Heart right ventricle (tissue), 16 donors: ENCODE measurements at regions not wholly inside any gene's neighbourhood (a gene's known extent, or its start where the extent isn't known, plus 50 kb on each side); places are given as distances from the start of the nearest gene placed in this dataset.
A peak's percentile ranks its signal among the peaks of the same experiment; 100 is the strongest.

Experiments used
- ATAC-seq, 8 donors: fragments of 200-7000 bp; cut with Tn5 transposase; one replicate each; pipeline ENCODE4 v1.9.1; 2020; ENCODE audit warnings: mild to moderate bottlenecking in 8 of 8, moderate library complexity in 8 of 8, moderate number of reproducible peaks in 1 of 8
- DNase-seq, 2 donors: peaks; one replicate each; pipeline ENCODE4 v3.0.0-alpha.2; 2020
- H3K27ac ChIP-seq, 10 donors: fragments of 200-600 bp; sonication (generic) in 2 of 10; one replicate each; pipeline versions ENCODE4 v1.5.0 to v1.8.0; 2020 to 2022; ENCODE audit warnings: mild to moderate bottlenecking in 3 of 10
- H3K27me3 ChIP-seq, 7 donors: fragments of 200-600 bp; one replicate each; pipeline ENCODE4 v1.8.0; 2021 to 2022; ENCODE audit warnings: mild to moderate bottlenecking in 2 of 7
- H3K36me3 ChIP-seq, 9 donors: fragments of 200-600 bp; sonication (generic) in 1 of 9; one replicate each; pipeline versions ENCODE4 v1.5.0 to v1.8.0; 2020 to 2022; ENCODE audit warnings: mild to moderate bottlenecking in 2 of 9
- H3K4me1 ChIP-seq, 9 donors: fragments of 200-600 bp; sonication (generic) in 1 of 9; one replicate each; pipeline versions ENCODE4 v1.5.0 to v1.8.0; 2020 to 2022; ENCODE audit warnings: mild to moderate bottlenecking in 4 of 9
- H3K4me3 ChIP-seq, 10 donors: fragments of 200-600 bp; sonication (generic) in 2 of 10; one replicate each; pipeline versions ENCODE4 v1.5.0 to v1.8.0; 2020 to 2022; ENCODE audit warnings: mild to moderate bottlenecking in 7 of 10, moderate library complexity in 2 of 10
- H3K9me3 ChIP-seq, 11 donors: fragments of 200-600 bp in 10 of 11; sonication (generic) in 2 of 11; one replicate each; pipeline versions ENCODE4 v1.5.0 to v1.8.0; 2013 to 2022; ENCODE audit warnings: mild to moderate bottlenecking in 2 of 11, control low read depth in 1 of 11, moderate library complexity in 1 of 11
- CTCF ChIP-seq, 9 donors: fragments of 200-600 bp; sonication (generic) in 2 of 9; IDR thresholded peaks; one replicate each; pipeline versions ENCODE4 v1.5.0 to v1.8.0; 2021 to 2022; ENCODE audit warnings: antibody characterized with exemption in 9 of 9, mild to moderate bottlenecking in 5 of 9, moderate library complexity in 1 of 9
- WGBS, 2 donors: extraction: QIAGEN DNeasy Blood & Tissue Kit; methylation state at CpG; one replicate each; pipeline ENCODE4 v1.1.7; 2013; ENCODE audit warnings: inconsistent platforms in 1 of 2; 5-methylcytosine and 5-hydroxymethylcytosine counted together
- intact Hi-C, 10 donors: fragments of 100-400 bp; cut with DNase I; formaldehyde crosslinking; loops; one replicate each; pipeline versions ENCODE4 v1.11.1 to v1.14.2; 2022
- donor health status: Arrhythmogenic right ventricular cardiomyopathy.
- donor health status: ischemic (EF 13 %, LVEDD 7.1; RV severe dilation, severe dysfunction).
- donor health status: healthy with polysubstance abuse.
- donor health status: DM: no; HTN: yes; CAD: no.
- donor health status: DM: no; HTN: no; CAD: no.
- donor health status: ischemic (EF 25% LVEDD 6.9; RV normal size, moderate dysfunction).
- donor health status: ischemic (EF 25% LVEDD 5.7; RV mildly dilated, moderate dysfunction).
- donor health status: healthy.
- donor health status: DM: yes; HTN: yes; CAD: no.
- donor health status: Ischemic cardiomyopathy.
- donor health status: ischemic (EF 35%, LVEDD 5.7; RV mildly dilated, moderate dysfunction).
- donor health status: nonischemic (EF 11% LVEDD 7.7; RV severe dilation, severe dysfunction).
- donor health status: DM: yes; HTN: yes; CAD: no.
- donor health status: PGD.
- donor health status: ischemic (EF 29% LVEDD 5.4; RV normal size, mild dysfunction).
- donor health status: nonischemic (EF 23%, LVEDD 6.1; RV moderate dilation, normal function).

- H3K27me3 ChIP-seq: no peaks in the 10 kb centered on the region
- ATAC-seq (no peak), DNase-seq (no peak)
- 75 to 87% methylated on average over 3 of the region's 3 CpGs for WGBS, 2 donors
- H3K9me3 ChIP-seq: no peaks in the 10 kb centered on the region
- peaks cover 0 to 4% (median 0%) of the 10 kb centered on the region in 9 donors for H3K36me3 ChIP-seq
- H3K4me3 ChIP-seq: no peak overlapping the region
- no peak for TF ChIP-seq CTCF (IDR thresholded peaks at IDR 0.05)
- H3K4me1 ChIP-seq: peaks cover 10 to 97% (median 73%) of the 10 kb centered on the region in 9 donors
- H3K27ac ChIP-seq: no peak overlapping the region
- intact Hi-C loops: no loop called here
Observed at GRCh38 chr7:131015657-131015958, 281.6 kb upstream of the KLF14 start.

- peaks cover 10 to 97% (median 73%) of the 10 kb centered on the region in 9 donors for H3K4me1 ChIP-seq
- no peak for TF ChIP-seq CTCF (IDR thresholded peaks at IDR 0.05)
- no peaks in the 10 kb centered on the region for H3K27me3 ChIP-seq
- ATAC-seq: no peak
- WGBS, 2 donors: 91 to 92% methylated on average over 1 of the region's 1 CpG
- intact Hi-C loops: no loop called here
- DNase-seq: no peak
- no peak overlapping the region for H3K4me3 ChIP-seq
- peak overlapping the region in 1 of 10 donors; percentile 18 for H3K27ac ChIP-seq
- H3K36me3 ChIP-seq: peaks cover 0 to 4% (median 0%) of the 10 kb centered on the region in 9 donors
- no peaks in the 10 kb centered on the region for H3K9me3 ChIP-seq
Observed at GRCh38 chr7:131016230-131016629, 282.2 kb upstream of the KLF14 start.

- TF ChIP-seq CTCF (IDR thresholded peaks at IDR 0.05): no peak
- WGBS, 2 donors: 97% methylated on average over 1 of the region's 1 CpG
- Histone ChIP-seq H3K36me3 (peaks cover 0 to 25% (median 0%) of the 10 kb centered on the region in 9 donors), H3K27me3 (no peaks in the 10 kb centered on the region), H3K4me3 (no peak overlapping the region), H3K27ac (no peak overlapping the region), H3K9me3 (no peaks in the 10 kb centered on the region), H3K4me1 (peaks cover 0 to 95% (median 68%) of the 10 kb centered on the region in 9 donors)
- DNase-seq (no peak), ATAC-seq (no peak)
- intact Hi-C loops: no loop called here
Observed at GRCh38 chr7:131019351-131019750, 285.3 kb upstream of the KLF14 start.

- DNase-seq (no peak), ATAC-seq (no peak)
- Histone ChIP-seq H3K4me3 (no peak overlapping the region), H3K9me3 (no peaks in the 10 kb centered on the region), H3K27me3 (no peaks in the 10 kb centered on the region), H3K4me1 (peaks cover 0 to 94% (median 70%) of the 10 kb centered on the region in 9 donors), H3K36me3 (peaks cover 0 to 30% (median 0%) of the 10 kb centered on the region in 9 donors), H3K27ac (no peak overlapping the region)
- intact Hi-C loops: no loop called here
- TF ChIP-seq CTCF (IDR thresholded peaks at IDR 0.05): no peak
- 75 to 82% methylated on average over 7 of the region's 7 CpGs for WGBS, 2 donors
Observed at GRCh38 chr7:131020759-131021261, 286.8 kb upstream of the KLF14 start.
